SIG-M5 (cell line): ENCODE measurements at regions not wholly inside any gene's neighbourhood (a gene's known extent, or its start where the extent isn't known, plus 50 kb on each side); places are given as distances from the start of the nearest gene placed in this dataset.
"Not testable (repeated sequence)": the region's sequence is repeated elsewhere in the genome, so short reads cannot be mapped to it uniquely, and the experiment has no call there.

Experiments
- DNase-seq: peaks from one replicate; lab custom pipeline; 2025; lab: John Stamatoyannopoulos, UW

- no peak for DNase-seq
Observed at GRCh38 chr1:213464786-213465460, 413.9 kb downstream of the RPS6KC1 start.

DNA sequence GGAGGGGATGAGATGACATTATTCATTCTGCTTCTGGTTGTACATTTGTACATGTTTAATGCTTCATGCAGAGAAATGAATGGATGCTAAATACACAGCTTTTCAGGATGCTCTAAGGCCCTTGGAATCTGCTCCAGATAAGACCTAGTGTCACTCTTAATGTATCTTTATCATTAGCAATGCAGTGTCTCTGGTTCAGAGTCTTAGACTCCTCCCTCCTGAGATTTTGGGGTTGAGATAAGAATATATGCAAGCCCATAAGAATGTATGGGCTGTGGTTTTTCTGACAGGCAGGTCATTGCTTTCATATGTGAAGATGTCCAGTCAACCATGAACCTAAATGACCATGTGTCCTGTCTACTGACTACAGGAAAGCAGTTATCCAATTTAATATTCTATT, 415.5 kb downstream of the RPS6KC1 start:
- DNase-seq = no peak

DNA sequence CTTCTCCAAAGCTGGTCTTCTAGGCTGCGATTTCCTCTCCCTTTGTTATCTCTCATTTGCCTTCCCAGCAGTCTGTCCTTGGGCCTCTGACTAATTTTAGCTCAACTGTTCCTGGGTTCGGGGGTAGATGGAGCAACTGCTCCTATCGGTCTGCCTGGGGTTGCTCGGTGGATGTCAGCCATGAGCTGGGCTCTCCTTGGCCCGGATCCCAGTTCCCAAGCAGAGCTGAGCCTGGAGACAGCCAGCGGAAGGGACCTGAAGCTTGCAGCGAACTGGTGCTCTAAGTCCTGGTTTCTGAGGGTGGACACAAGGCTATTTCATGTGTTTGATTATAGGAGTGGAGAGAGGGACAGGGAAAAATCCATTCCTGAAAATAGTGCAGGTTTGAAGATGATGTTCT, 423.0 kb downstream of the RPS6KC1 start:
- DNase-seq = no peak

DNA sequence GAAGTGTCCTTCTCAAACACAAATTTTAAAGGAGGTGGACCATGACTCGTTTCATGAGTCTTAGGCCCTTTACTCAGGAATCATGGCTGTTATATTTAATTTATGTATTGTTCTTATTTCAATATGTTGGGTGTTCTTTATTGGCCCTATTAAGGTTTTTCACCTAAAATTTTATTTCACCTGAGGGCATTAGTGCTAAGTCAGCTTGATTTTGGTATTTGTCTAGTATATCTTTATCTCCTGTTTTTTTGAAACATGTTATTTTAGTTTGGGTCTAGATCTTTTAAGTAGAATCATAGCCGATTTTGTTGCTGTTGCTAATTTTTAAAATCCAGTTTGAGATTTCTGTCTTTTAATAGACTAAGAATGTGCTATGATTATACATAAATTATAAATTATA, 430.4 kb downstream of the RPS6KC1 start:
- no peak for DNase-seq

DNA sequence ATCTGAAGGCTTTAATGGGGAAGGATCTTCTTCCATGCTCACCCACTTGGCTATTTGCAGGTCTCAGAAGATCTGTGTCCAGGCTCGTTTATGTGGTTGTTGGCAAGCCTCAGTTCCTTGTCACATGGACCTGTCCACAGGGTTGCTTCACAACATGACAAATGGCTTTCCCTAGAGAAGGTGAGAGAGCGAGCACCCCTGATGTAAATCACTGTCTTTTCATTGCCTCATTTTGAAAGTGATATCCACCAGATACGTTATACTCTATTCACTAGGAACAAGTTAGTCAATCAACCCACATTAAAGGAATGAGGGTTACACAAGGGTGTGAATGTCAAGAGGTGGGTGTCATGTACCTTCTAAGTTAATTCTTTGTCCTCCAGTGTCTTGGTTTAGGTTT, 433.3 kb downstream of the RPS6KC1 start:
- DNase-seq = no peak

DNA sequence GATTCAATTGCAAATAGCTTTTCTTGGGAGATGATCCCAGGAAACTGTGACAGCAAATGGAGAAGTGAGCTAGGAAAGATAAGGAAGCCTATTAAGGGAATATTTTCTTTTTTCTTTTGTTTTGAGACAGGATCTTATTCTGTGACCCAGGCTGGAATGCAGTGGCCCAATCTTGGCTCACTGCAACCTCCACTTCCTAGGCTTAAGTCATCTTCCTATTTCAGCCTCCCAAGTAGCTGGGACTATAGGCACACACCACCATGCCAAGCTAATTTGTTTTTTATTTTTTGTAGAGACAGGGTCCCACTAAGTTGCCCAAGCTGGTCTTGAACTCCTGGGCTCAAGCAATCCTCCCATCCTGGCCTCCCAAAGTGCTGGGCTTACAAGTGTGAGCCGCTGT, 433.7 kb downstream of the RPS6KC1 start:
- DNase-seq = no peak

- DNase-seq = no peak
Observed at GRCh38 chr1:213486488-213486887, 435.4 kb downstream of the RPS6KC1 start.

DNA sequence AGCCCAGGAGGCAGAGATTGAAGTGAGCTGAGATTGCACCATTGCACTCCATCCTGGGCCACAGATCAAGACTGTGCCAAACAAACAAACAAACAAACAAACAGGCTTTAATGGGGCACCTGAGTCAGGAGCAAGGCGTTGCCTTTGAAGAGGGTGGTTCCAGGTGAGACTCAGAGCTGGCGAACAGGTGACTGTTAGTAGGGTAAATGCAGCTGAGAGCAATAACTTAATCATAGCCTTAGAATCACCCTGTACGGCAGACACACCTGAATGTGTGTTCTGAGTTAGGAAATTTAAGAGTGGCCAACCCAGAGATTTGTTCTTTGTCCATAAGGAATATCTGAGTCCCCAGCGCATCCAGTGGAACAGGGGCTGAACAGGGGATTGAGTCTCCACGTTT, 440.4 kb downstream of the RPS6KC1 start:
- no peak for DNase-seq

DNA sequence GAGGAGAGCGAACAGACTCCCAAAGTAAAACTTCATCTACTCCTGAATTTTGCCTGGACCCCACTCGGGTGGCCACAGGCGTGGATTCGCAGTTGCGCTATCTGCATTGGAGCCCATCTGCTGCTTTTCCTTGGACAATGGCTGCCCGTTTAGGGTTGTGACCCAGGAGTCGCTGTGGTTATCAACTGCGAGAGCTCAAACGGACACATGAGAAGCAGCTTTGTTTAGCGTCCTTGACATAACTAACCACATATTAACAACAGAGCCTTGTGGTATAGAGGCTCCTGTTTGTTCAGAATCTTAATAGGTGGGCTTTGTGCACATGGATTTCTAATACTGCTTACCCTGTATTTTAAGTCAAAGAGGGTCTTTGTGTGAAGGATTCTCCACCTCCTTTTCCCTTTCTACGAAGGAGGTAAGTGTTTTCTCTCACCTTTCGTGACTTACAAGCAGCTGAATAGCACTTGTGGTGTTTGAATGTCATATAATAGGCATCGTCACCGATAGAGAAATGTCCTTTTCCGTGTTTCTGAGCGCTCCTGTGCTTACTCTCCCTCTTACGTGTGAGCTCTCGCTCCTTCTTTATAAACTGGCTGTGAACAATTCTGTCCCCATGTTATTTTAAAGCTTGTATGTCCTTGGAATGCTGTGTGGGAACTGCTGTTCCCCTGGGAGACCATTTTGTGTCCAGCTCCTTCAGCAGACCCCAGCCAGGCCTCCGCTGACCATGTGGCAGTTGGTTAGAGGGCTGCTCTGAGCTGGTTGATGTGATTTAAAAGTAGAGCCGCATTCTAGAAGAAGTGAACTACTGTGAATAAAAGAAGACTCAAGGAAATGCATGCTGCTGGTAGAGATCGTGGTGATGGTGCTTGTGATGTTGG, 441.4 kb downstream of the RPS6KC1 start:
- no peak for DNase-seq

DNA sequence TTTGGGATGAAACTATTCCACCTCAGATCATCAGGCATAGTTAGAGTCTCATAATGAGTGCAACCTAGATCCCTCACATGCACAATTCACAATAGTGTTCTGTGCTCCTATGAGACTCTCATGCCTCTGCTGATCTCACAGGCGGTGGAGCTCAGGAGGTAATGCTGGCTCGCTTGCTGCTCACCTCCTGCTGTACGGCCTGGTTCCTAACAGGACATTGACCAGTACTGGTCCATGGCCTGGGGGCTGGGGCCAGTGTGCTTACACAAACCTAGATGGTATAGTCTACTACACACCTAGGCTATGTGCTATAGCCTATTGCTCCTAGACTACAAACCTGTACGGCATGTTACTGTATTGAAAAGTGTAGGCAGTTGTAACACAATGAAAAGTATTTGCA, 448.4 kb downstream of the RPS6KC1 start:
- no peak for DNase-seq

- DNase-seq = no peak
Observed at GRCh38 chr1:213507472-213508223, 456.6 kb downstream of the RPS6KC1 start.

DNA sequence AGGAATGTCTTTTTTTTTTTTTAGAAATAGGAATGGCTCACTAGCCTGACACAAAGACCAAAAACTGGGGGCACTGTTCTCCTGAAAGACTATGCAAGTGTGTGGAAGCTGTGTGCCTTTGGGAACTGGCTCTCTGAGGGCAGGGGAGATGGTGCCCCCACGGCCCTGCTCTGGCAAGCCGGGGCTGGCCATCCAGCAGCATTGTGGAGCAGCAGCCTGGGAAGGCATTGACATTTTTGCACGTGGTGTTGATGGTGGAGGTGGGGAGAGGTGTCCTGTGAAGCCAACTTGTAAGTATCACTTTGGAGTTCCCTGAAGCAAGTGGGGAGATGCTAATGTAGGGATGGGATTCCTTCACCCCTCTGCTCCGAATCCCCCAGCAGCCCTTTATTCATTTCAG, 460.1 kb downstream of the RPS6KC1 start:
- DNase-seq = no peak

DNA sequence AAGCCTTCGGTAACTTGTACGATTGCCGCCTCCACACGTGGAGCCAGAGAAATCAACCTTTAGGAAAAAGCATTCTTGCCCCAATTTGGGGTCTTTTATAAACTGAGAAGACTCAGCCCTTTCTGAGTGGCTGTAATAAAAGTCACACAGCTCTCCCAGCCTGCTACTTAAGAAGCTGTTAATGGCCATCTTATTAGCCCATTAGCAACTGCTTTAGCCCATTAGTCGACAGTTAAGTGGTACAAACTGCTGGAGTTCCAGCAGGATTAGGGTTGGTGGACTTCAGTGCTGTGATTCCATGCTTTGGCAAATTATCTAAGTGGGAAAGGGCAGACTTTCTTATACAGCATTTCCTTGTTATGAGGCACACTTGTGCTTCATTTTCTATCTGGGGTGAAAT, 461.3 kb downstream of the RPS6KC1 start:
- no peak for DNase-seq

DNA sequence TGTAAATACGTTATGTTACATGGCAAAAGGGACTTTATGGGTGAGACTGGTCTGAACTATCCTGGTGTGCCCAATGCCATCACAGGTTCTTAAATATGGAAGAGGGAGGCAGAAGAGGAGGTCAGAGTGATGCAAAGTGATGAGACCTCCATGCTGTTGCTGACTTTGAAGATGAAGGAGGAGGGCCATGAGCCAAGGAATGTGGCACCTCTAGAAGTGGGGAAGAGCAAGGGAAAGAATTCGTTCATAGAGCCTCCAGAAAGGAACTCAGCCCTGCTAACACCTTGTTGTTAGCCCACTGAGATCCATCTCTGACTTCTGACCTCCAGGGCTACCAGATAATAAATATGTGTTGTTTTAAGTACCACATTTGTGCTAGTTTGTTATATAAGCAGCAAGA, 462.0 kb downstream of the RPS6KC1 start:
- DNase-seq = no peak

- not testable (repeated sequence) for DNase-seq
Observed at GRCh38 chr1:213514408-213515179, 463.6 kb downstream of the RPS6KC1 start.

DNA sequence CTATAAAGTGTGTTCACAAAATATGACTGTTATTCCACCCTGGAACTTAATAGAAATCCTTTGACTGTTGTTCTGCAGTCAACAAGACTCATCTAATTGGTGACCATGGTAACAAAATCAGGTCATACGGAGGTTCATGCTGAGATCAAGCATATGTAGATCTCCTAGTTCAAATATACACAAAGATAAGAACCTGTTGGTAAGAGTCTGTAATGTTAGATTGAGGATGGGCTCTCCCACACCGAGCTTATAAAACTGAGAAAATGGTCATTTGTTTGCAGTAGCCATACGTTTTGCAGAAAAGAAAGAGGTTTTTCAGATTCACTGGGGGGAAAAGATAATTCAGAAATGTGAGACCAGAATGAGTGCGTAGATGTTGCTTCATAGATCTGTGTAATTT, 468.1 kb downstream of the RPS6KC1 start:
- no peak for DNase-seq

GRCh38 chr1:213521206-213521605, 466.6 kb upstream of the PROX1 start:
- DNase-seq = no peak

DNA sequence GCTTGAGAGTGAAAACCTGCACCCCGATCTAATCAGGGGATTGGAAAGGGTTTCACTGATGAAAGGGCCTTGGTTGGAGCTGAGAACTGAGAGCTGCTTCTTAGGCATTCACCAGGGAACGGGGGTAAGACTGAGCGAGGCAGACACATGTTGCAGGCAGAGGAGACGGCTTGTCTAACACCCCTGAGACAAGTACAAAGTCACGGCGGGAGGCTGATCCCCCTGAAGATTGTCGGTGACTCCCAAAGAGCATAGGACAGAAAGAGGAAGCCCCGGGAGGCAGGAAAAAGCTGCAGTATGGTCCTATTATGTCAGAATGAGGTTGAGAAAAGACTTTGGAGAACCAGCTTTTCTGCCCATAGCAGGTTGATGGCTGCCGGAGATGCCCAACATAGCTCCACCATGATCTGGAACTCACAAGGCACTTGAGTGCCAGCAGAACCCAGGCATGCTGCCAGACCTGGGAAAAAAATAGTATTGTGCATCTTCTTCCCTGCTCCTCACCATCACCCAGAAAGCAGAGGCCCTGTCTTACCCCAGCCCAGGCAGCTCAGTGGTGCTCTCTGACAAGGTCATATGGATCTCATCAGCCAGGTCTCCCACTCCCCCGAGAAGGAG, 463.9 kb upstream of the PROX1 start:
- no peak for DNase-seq

GRCh38 chr1:213526306-213526705, 461.5 kb upstream of the PROX1 start:
- no peak for DNase-seq

- DNase-seq = no peak
Observed at GRCh38 chr1:213530611-213531320, 457.0 kb upstream of the PROX1 start.
